Pancreas (tissue), 10 donors: ENCODE measurements at regions not wholly inside any gene's neighbourhood (a gene's known extent, or its start where the extent isn't known, plus 50 kb on each side); places are given as distances from the start of the nearest gene placed in this dataset.

Experiments used
- ATAC-seq, 4 donors: fragments of 200-7000 bp; cut with Tn5 transposase; one replicate each; pipeline versions ENCODE4 v1.8.0 to v1.9.1; 2020; ENCODE audit warnings: mild to moderate bottlenecking in 4 of 4, moderate library complexity in 4 of 4
- DNase-seq, 6 donors: peaks; one replicate each; pipeline ENCODE4 v3.0.0-alpha.2; 2020
- FAIRE-seq: peaks from 2 replicates; lab custom pipeline; 2012; peaks lifted over from hg19 to GRCh38; lab: Jason Lieb, UNC
- H3K27ac ChIP-seq, 4 donors: fragments of 200-600 bp; sonication (generic); 1 replicate in 3 of 4; 2 replicates in 1 of 4; pipeline versions ENCODE4 v1.5.0 to v1.8.0; 2020
- H3K27me3 ChIP-seq, 4 donors: fragments of 200-600 bp; one replicate each; pipeline ENCODE4 v1.8.0; 2021
- H3K36me3 ChIP-seq, 3 donors: fragments of 200-600 bp; sonication (generic) in 1 of 3; one replicate each; pipeline versions ENCODE4 v1.5.0 to v1.8.0; 2020 to 2021
- H3K4me1 ChIP-seq, 3 donors: fragments of 200-600 bp; one replicate each; pipeline ENCODE4 v1.8.0; 2021
- H3K4me3 ChIP-seq, 4 donors: fragments of 200-600 bp; sonication (generic) in 2 of 4; one replicate each; pipeline versions ENCODE4 v1.5.0 to v1.8.0; 2020 to 2021
- H3K9me3 ChIP-seq, 4 donors: fragments of 200-600 bp; one replicate each; pipeline ENCODE4 v1.8.0; 2021
- CTCF ChIP-seq, 4 donors: fragments of 200-600 bp; sonication (generic) in 3 of 4; IDR thresholded peaks; one replicate each; pipeline versions ENCODE4 v1.5.0 to v1.8.0; 2021; ENCODE audit warnings: antibody characterized with exemption in 4 of 4
- WGBS, 2 donors: extraction: QIAGEN DNeasy Blood & Tissue Kit; methylation state at CpG; one replicate each; pipeline ENCODE4 v1.1.7; 2013; 5-methylcytosine and 5-hydroxymethylcytosine counted together
- intact Hi-C, 3 donors: fragments of 100-400 bp; cut with DNase I; formaldehyde crosslinking; loops; one replicate each; pipeline versions ENCODE4 v1.11.1 to v1.14.2; 2022
- donor health status: healthy with polysubstance abuse.
- donor health status: DM: no; HTN: no; CAD: no; lungs with moderate emphysema.
- donor health status: DM: no; HTN: no; CAD: no.
- donor health status: control.
- donor health status: control.
- donor health status: Bipolar disorder and iron deficiency.
- donor health status: DM: yes; HTN: yes; CAD: no.
- donor health status: DM: no; HTN: no; CAD: no.
- donor health status: DM: no; HTN: no; CAD: no.
- donor health status: DM: yes; HTN: yes; CAD: no.

GRCh38 chr20:52888096-52888495 lies 84.1 kb upstream of the TSHZ2 start:
- no peak for TF ChIP-seq CTCF (IDR thresholded peaks at IDR 0.05)
- Histone ChIP-seq H3K36me3 (no peaks in the 10 kb centered on the region), H3K27me3 (no peaks in the 10 kb centered on the region), H3K9me3 (no peaks in the 10 kb centered on the region), H3K4me3 (no peak overlapping the region), H3K4me1 (no peaks in the 10 kb centered on the region), H3K27ac (no peak overlapping the region)
- FAIRE-seq: no peak
- WGBS, 2 donors: 90 to 91% methylated on average over 3 of the region's 3 CpGs
- DNase-seq: no peak
- intact Hi-C loops: no loop called here
- no peak for ATAC-seq

- H3K36me3 ChIP-seq: no peaks in the 10 kb centered on the region
- no peak overlapping the region for H3K4me3 ChIP-seq
- no peak overlapping the region for H3K27ac ChIP-seq
- DNase-seq: no peak
- intact Hi-C loops: no loop called here
- FAIRE-seq: no peak
- no peaks in the 10 kb centered on the region for H3K27me3 ChIP-seq
- H3K4me1 ChIP-seq: no peaks in the 10 kb centered on the region
- TF ChIP-seq CTCF (IDR thresholded peaks at IDR 0.05): no peak
- H3K9me3 ChIP-seq: no peaks in the 10 kb centered on the region
- ATAC-seq: no peak
Measured at GRCh38 chr20:52880997-52881396, 91.2 kb upstream of the TSHZ2 start.

GRCh38 chr20:52880259-52880658 lies 91.9 kb upstream of the TSHZ2 start:
- ATAC-seq (no peak), FAIRE-seq (no peak), DNase-seq (no peak)
- H3K27me3 ChIP-seq: no peaks in the 10 kb centered on the region
- intact Hi-C loops: no loop called here
- WGBS, 2 donors: 54 to 94% methylated on average over 3 of the region's 3 CpGs
- no peaks in the 10 kb centered on the region for H3K4me1 ChIP-seq
- H3K36me3 ChIP-seq: no peaks in the 10 kb centered on the region
- TF ChIP-seq CTCF (IDR thresholded peaks at IDR 0.05): no peak
- H3K4me3 ChIP-seq: no peak overlapping the region
- H3K27ac ChIP-seq: no peak overlapping the region
- no peaks in the 10 kb centered on the region for H3K9me3 ChIP-seq

GRCh38 chr20:52874241-52874640 lies 97.9 kb upstream of the TSHZ2 start:
- ATAC-seq: peak in 1 of 4 donors; percentile 43
- intact Hi-C loops: no loop called here
- no peaks in the 10 kb centered on the region for H3K9me3 ChIP-seq
- H3K27me3 ChIP-seq: no peaks in the 10 kb centered on the region
- FAIRE-seq: no peak
- no peak overlapping the region for H3K27ac ChIP-seq
- TF ChIP-seq CTCF (IDR thresholded peaks at IDR 0.05): no peak
- no peak overlapping the region for H3K4me3 ChIP-seq
- WGBS, 2 donors: 45 to 50% methylated on average over 3 of the region's 3 CpGs
- no peak for DNase-seq
- peaks cover 0 to 15% (median 4%) of the 10 kb centered on the region in 3 donors for H3K4me1 ChIP-seq
- no peaks in the 10 kb centered on the region for H3K36me3 ChIP-seq

- intact Hi-C loops: no loop called here
- DNase-seq (no peak), ATAC-seq (no peak), FAIRE-seq (no peak)
- Histone ChIP-seq H3K36me3 (no peaks in the 10 kb centered on the region), H3K27me3 (no peaks in the 10 kb centered on the region), H3K9me3 (no peaks in the 10 kb centered on the region), H3K4me3 (no peak overlapping the region), H3K27ac (no peak overlapping the region), H3K4me1 (peaks cover 0 to 15% (median 4%) of the 10 kb centered on the region in 3 donors)
- no peak for TF ChIP-seq CTCF (IDR thresholded peaks at IDR 0.05)
- 72 to 75% methylated on average over 6 of the region's 6 CpGs for WGBS, 2 donors
Measured at GRCh38 chr20:52869698-52870501, 102.3 kb upstream of the TSHZ2 start.
